K562 (cell line): ENCODE measurements at regions not wholly inside any gene's neighbourhood (a gene's known extent, or its start where the extent isn't known, plus 50 kb on each side); places are given as distances from the start of the nearest gene placed in this dataset.

Source experiments
- COPS2 ChIP-seq: fragments of 450-650 bp; conservative IDR thresholded peaks from 2 replicates; pipeline ENCODE4 v1.6.1; 2016; ENCODE audit warnings: mild to moderate bottlenecking, moderate library complexity
- GATAD2A ChIP-seq: fragments of 450-650 bp; IDR thresholded peaks from 2 replicates; pipeline ENCODE4 v1.6.1; 2017
- MAFG ChIP-seq: fragments of 450-650 bp; conservative IDR thresholded peaks from 2 replicates; pipeline ENCODE4 v1.6.1; 2016; ENCODE audit warnings: missing genetic modification characterization, missing compliant biosample characterization
- NCOA6 ChIP-seq: fragments of 450-650 bp; IDR thresholded peaks from 2 replicates; pipeline ENCODE4 v1.6.1; 2017; ENCODE audit warnings: mild to moderate bottlenecking
- NFE2L1 ChIP-seq: fragments of 450-650 bp; IDR thresholded peaks from 2 replicates; pipeline ENCODE4 v1.6.1; 2016; ENCODE audit warnings: missing genetic modification characterization, low read depth, mild to moderate bottlenecking, missing compliant biosample characterization, moderate library complexity, borderline replicate concordance
- SRSF3 ChIP-seq: fragments of 200-400 bp; formaldehyde crosslinking; IDR thresholded peaks from 2 replicates; pipeline ENCODE4 v1.6.1; 2016; ENCODE audit warnings: mild to moderate bottlenecking, low read length, moderate library complexity; ENCODE audit not compliant: insufficient read depth
- ZBTB17 ChIP-seq: fragments of 450-650 bp; formaldehyde crosslinking; IDR thresholded peaks from 2 replicates; pipeline ENCODE4 v1.4.0; 2020; ENCODE audit warnings: mild to moderate bottlenecking
- ZNF134 ChIP-seq: fragments of 250-450 bp; sonication (Bioruptor Pico); conservative IDR thresholded peaks from 2 replicates; pipeline ENCODE4 v1.4.0; 2020
- ZNF695 ChIP-seq: fragments of 450-650 bp; formaldehyde crosslinking; IDR thresholded peaks from 2 replicates; pipeline ENCODE4 v1.4.0; 2020; ENCODE audit warnings: mild to moderate bottlenecking, moderate library complexity
- TF ChIP-seq, protein P1 (sequence below), 3 experiments: fragments of 200-800 bp in 1 of 3; fragments of 250-450 bp in 1 of 3; fragments of 450-650 bp in 1 of 3; sonication (Bioruptor Pico) in 1 of 3; sonication (Bioruptor generic) in 1 of 3; formaldehyde crosslinking in 1 of 3; IDR thresholded peaks; 2 replicates each; pipeline versions ENCODE4 v1.6.1 to v1.8.0; 2016 to 2022; ENCODE audit warnings: mild to moderate bottlenecking in 2 of 3, missing genetic modification characterization in 2 of 3, missing compliant biosample characterization in 1 of 3, moderate library complexity in 1 of 3
- TF ChIP-seq, protein P2 (sequence below): fragments of 450-650 bp; conservative IDR thresholded peaks from 2 replicates; pipeline ENCODE4 v1.6.1; 2016; ENCODE audit warnings: missing genetic modification characterization, low read depth, mild to moderate bottlenecking, control low read depth, missing compliant biosample characterization

DNA sequence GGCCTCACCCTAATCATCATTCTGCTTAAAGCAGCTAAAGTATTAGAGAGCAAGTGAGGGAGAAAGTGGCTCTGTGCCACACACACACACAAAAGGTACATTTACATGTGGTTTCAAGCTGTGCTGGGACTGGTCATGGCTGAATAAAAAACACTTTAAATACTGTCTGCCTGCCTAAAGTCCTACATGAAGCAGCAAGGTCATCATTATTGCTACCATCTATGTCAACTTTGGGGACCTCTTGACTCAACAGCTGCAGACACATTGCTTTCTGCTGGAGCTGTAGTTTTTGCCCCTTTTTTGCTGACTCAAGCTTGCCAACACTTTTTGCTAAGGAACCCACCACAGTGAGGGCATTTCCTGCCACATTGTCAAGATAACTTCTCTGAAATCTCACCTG lies 1237.9 kb downstream of the ROBO2 start (continued):
- TF ChIP-seq, protein P1, sequence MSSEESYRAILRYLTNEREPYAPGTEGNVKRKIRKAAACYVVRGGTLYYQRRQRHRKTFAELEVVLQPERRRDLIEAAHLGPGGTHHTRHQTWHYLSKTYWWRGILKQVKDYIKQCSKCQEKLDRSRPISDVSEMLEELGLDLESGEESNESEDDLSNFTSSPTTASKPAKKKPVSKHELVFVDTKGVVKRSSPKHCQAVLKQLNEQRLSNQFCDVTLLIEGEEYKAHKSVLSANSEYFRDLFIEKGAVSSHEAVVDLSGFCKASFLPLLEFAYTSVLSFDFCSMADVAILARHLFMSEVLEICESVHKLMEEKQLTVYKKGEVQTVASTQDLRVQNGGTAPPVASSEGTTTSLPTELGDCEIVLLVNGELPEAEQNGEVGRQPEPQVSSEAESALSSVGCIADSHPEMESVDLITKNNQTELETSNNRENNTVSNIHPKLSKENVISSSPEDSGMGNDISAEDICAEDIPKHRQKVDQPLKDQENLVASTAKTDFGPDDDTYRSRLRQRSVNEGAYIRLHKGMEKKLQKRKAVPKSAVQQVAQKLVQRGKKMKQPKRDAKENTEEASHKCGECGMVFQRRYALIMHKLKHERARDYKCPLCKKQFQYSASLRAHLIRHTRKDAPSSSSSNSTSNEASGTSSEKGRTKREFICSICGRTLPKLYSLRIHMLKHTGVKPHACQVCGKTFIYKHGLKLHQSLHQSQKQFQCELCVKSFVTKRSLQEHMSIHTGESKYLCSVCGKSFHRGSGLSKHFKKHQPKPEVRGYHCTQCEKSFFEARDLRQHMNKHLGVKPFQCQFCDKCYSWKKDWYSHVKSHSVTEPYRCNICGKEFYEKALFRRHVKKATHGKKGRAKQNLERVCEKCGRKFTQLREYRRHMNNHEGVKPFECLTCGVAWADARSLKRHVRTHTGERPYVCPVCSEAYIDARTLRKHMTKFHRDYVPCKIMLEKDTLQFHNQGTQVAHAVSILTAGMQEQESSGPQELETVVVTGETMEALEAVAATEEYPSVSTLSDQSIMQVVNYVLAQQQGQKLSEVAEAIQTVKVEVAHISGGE (CRISPR knock-in tag; IDR thresholded peaks at IDR 0.05), result no peak
- TF ChIP-seq NFE2L1 (tag) (no peak), COPS2 (no peak), GATAD2A (no peak), SRSF3 (no peak), NCOA6 (no peak), ZNF134 (CRISPR knock-in tag) (no peak), ZNF695 (CRISPR knock-in tag) (no peak), MAFG (tag) (no peak), ZBTB17 (no peak)
- TF ChIP-seq, protein P2, sequence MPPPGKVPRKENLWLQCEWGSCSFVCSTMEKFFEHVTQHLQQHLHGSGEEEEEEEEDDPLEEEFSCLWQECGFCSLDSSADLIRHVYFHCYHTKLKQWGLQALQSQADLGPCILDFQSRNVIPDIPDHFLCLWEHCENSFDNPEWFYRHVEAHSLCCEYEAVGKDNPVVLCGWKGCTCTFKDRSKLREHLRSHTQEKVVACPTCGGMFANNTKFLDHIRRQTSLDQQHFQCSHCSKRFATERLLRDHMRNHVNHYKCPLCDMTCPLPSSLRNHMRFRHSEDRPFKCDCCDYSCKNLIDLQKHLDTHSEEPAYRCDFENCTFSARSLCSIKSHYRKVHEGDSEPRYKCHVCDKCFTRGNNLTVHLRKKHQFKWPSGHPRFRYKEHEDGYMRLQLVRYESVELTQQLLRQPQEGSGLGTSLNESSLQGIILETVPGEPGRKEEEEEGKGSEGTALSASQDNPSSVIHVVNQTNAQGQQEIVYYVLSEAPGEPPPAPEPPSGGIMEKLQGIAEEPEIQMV, result no peak
